OCI-LY7 (cell line): ENCODE measurements at regions not wholly inside any gene's neighbourhood (a gene's known extent, or its start where the extent isn't known, plus 50 kb on each side); places are given as distances from the start of the nearest gene placed in this dataset.

Experiments used
- BruUV-seq: library from RNA; stranded (reverse); fragments of 400-500 nt; replicated peaks from 2 replicates; lab custom pipeline; 2021; lab: Mats Ljungman, UMichigan
- CTCF ChIA-PET: fragments of 300-600 bp; sonication (Branson Sonifier 250); formaldehyde crosslinking; loops from one replicate; lab custom pipeline; 2022; ENCODE audit warnings: antibody characterized with exemption; ENCODE audit not compliant: unreplicated experiment; lab: Charles Lee
- POLR2A ChIA-PET: fragments of 300-600 bp; sonication (Branson Sonifier 250); formaldehyde crosslinking; loops from one replicate; lab custom pipeline; 2022; ENCODE audit warnings: antibody characterized with exemption; lab: Charles Lee
- DNase-seq: peaks from one replicate; pipeline ENCODE4 v3.0.0-alpha.2; 2015; ENCODE audit warnings: low spot score
- H2AFZ ChIP-seq: fragments of 200-600 bp; sonication (generic), shearing (Covaris generic); 2 replicates; pipeline ENCODE4 v1.6.1; 2014; ENCODE audit warnings: mild to moderate bottlenecking, antibody characterized with exemption, low read length, moderate library complexity
- H3K27ac ChIP-seq: fragments of 200-600 bp; sonication (generic); 2 replicates; pipeline ENCODE4 v1.5.1; 2014; ENCODE audit warnings: mixed run types, low read depth, mild to moderate bottlenecking, moderate library complexity, low read length, inconsistent platforms; ENCODE audit not compliant: poor library complexity, severe bottlenecking
- H3K36me3 ChIP-seq: fragments of 200-600 bp; sonication (generic); 2 replicates; pipeline ENCODE4 v1.6.1; 2014; ENCODE audit warnings: mild to moderate bottlenecking, antibody characterized with exemption, low read length, moderate library complexity, mixed read lengths; ENCODE audit not compliant: insufficient read depth
- H3K4me1 ChIP-seq: fragments of 200-600 bp; sonication (generic); 2 replicates; pipeline ENCODE4 v1.5.1; 2014; ENCODE audit warnings: mild to moderate bottlenecking, low read length; ENCODE audit not compliant: insufficient read depth, poor library complexity, severe bottlenecking
- H3K4me2 ChIP-seq: fragments of 200-600 bp; sonication (generic); 2 replicates; pipeline ENCODE4 v1.6.1; 2014; ENCODE audit warnings: mild to moderate bottlenecking, low read length
- H3K4me3 ChIP-seq: fragments of 200-600 bp; sonication (generic); 2 replicates; pipeline ENCODE4 v1.5.1; 2014; ENCODE audit warnings: mild to moderate bottlenecking, low read depth, low read length; ENCODE audit not compliant: poor library complexity, severe bottlenecking
- H3K79me2 ChIP-seq: fragments of 200-600 bp; sonication (generic); 2 replicates; pipeline ENCODE4 v1.6.1; 2016; ENCODE audit warnings: low read depth, mild to moderate bottlenecking, low read length, moderate library complexity, mixed read lengths; ENCODE audit not compliant: insufficient read depth
- H3K9me2 ChIP-seq: fragments of 200-600 bp; sonication (generic); 2 replicates; pipeline ENCODE4 v1.6.1; 2016; ENCODE audit warnings: mild to moderate bottlenecking, low read length, mixed read lengths; ENCODE audit not compliant: insufficient read depth
- H3K9me3 ChIP-seq: fragments of 200-600 bp; sonication (generic); 2 replicates; pipeline ENCODE4 v1.6.1; 2014; ENCODE audit warnings: mild to moderate bottlenecking, mixed run types, low read length, mixed read lengths
- H4K20me1 ChIP-seq: fragments of 200-600 bp; sonication (generic); 2 replicates; pipeline ENCODE4 v1.6.1; 2014; ENCODE audit warnings: mild to moderate bottlenecking, antibody characterized with exemption, low read length, moderate library complexity, mixed read lengths; ENCODE audit not compliant: insufficient read depth
- EZH2phosphoT487 ChIP-seq: fragments of 200-600 bp; sonication (generic); IDR thresholded peaks from 2 replicates; pipeline ENCODE4 v1.6.1; 2018; ENCODE audit warnings: low read depth, borderline replicate concordance, mild to moderate bottlenecking, mixed run types, antibody characterized with exemption, low read length, moderate library complexity, mixed read lengths
- intact Hi-C: fragments of 100-400 bp; cut with micrococcal nuclease; formaldehyde crosslinking; loops from one replicate; pipeline ENCODE4 v1.10.0; 2022; ENCODE audit not compliant: unreplicated experiment
- TF ChIP-seq, protein P1 (sequence below): fragments of 200-600 bp; sonication (generic); conservative IDR thresholded peaks from 2 replicates; pipeline ENCODE4 v1.5.1; 2014; ENCODE audit warnings: mild to moderate bottlenecking, antibody characterized with exemption, low read length, moderate library complexity, mixed read lengths

DNA sequence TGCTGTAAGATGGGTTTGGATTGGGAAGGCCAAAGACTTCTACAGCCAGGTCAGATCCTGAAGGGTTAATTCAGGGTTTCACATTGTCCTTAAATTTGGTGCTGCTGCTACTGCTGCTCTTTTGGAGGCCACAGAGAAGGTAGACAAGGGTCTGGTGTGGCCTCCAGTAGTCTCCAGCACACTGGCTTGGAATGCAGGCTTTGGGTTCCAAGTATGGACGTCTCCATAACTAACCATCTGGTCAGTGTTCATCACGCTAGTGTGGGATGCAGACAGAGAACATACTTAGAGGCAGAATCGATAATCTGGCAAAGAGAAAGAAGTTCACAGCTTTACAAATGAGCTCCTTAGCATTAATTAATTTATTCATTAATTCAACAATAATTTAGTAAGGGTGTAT lies 154.1 kb downstream of the ZBTB18 start:
- Histone ChIP-seq H3K4me2 (no peak overlapping the region), H3K4me1 (no peaks in the 10 kb centered on the region), H3K79me2 (no peaks in the 10 kb centered on the region), H3K27ac (no peak overlapping the region), H3K9me2 (no peaks in the 10 kb centered on the region), H4K20me1 (no peaks in the 10 kb centered on the region), H3K9me3 (no peaks in the 10 kb centered on the region), H3K36me3 (no peaks in the 10 kb centered on the region), H3K4me3 (no peak overlapping the region), H2AFZ (no peak overlapping the region)
- intact Hi-C loops, result no loop called here
- DNase-seq, result no peak
- CTCF ChIA-PET, result no interaction called here
- TF ChIP-seq, protein P1, sequence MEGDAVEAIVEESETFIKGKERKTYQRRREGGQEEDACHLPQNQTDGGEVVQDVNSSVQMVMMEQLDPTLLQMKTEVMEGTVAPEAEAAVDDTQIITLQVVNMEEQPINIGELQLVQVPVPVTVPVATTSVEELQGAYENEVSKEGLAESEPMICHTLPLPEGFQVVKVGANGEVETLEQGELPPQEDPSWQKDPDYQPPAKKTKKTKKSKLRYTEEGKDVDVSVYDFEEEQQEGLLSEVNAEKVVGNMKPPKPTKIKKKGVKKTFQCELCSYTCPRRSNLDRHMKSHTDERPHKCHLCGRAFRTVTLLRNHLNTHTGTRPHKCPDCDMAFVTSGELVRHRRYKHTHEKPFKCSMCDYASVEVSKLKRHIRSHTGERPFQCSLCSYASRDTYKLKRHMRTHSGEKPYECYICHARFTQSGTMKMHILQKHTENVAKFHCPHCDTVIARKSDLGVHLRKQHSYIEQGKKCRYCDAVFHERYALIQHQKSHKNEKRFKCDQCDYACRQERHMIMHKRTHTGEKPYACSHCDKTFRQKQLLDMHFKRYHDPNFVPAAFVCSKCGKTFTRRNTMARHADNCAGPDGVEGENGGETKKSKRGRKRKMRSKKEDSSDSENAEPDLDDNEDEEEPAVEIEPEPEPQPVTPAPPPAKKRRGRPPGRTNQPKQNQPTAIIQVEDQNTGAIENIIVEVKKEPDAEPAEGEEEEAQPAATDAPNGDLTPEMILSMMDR, result no peak
- no peak for TF ChIP-seq EZH2phosphoT487
- BruUV-seq, result no TSS peak
- POLR2A ChIA-PET, result interaction anchor here (0.6 to 0.7 kb wide), 2 partner anchors 68 to 177 kb away, joined by 3 to 4 read pairs; no protein-coding TSS in a partner anchor

DNA sequence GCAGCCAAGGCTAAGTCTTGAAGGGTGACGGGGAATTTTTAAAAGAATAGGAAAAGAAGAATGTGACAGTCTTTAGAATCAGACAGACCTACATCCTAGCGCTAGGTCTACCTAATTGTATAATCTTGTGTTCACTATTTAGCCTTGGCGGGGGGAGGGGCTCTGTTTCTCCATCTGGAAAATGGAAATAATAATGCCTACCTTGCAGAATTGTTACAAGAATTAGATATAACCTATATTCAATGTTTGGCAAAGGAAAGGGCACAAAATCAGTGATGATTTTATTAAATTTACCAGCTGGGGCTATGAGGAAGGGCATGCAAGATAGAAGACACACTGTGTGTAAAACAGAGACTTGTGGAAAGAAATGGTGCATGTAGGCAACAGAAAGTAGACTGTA lies 154.8 kb downstream of the ZBTB18 start:
- H3K79me2 ChIP-seq, result no peaks in the 10 kb centered on the region
- H3K4me1 ChIP-seq, result no peaks in the 10 kb centered on the region
- no peak overlapping the region for H3K27ac ChIP-seq
- H3K9me2 ChIP-seq, result no peaks in the 10 kb centered on the region
- H4K20me1 ChIP-seq, result no peaks in the 10 kb centered on the region
- no peak overlapping the region for H2AFZ ChIP-seq
- CTCF ChIA-PET, result no interaction called here
- intact Hi-C loops, result no loop called here
- H3K36me3 ChIP-seq, result no peaks in the 10 kb centered on the region
- no peak for DNase-seq
- POLR2A ChIA-PET, result interaction anchor here (0.6 to 0.7 kb wide), 2 partner anchors 67 to 176 kb away, joined by 3 to 4 read pairs; no protein-coding TSS in a partner anchor
- H3K9me3 ChIP-seq, result no peaks in the 10 kb centered on the region
- H3K4me2 ChIP-seq, result no peak overlapping the region
- TF ChIP-seq, protein P1, result no peak
- BruUV-seq, result no TSS peak
- H3K4me3 ChIP-seq, result no peak overlapping the region

DNA sequence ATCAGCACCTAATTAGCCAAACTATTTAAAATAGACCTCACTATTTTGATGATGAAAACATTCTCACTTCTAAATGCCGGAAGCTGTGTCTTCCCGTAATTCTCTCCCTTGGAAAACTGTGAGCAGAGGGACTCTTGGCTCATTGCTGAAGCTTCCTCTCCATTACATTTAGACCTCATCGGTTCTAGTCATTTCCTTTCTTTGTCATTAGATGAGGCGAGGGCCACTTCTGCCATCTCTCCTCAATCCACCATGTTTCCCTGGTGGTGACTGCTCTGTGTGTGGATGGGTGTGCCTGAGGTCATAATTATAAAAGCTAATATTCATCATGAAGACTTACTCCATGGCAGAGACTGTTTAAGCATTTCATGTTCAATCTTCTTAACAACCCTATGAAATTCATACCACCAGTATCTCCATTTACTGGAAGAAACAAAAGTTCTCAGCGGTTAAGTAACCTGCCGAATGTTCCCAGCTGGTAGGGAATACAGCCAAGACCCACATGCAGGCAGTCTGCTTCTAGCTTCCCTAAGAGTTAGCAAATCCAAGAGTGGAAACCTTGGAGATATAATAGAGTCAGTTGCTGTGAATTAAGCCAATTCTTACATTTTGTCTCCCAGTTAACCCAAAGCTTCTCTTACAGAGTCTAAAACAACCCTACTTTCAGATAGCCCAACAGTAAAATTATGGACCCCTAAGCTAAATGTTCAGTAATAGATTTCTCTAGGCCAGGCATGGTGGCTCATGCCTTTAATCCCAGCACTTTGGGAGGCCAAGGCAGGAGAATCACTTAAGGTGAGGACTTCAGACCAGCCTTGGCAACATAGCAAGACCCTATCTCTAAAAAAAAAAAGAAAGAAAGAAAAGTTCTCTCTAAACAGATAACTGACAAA lies 156.2 kb downstream of the ZBTB18 start:
- Histone ChIP-seq H3K9me3 (no peaks in the 10 kb centered on the region), H3K4me1 (no peaks in the 10 kb centered on the region), H3K4me3 (no peak overlapping the region), H3K79me2 (no peaks in the 10 kb centered on the region), H3K4me2 (no peak overlapping the region), H3K27ac (no peak overlapping the region), H4K20me1 (no peaks in the 10 kb centered on the region), H2AFZ (no peak overlapping the region), H3K9me2 (no peaks in the 10 kb centered on the region), H3K36me3 (no peaks in the 10 kb centered on the region)
- no TSS peak for BruUV-seq
- ChIA-PET CTCF (no interaction called here), POLR2A (interaction anchor here (0.5 to 0.6 kb wide), 3 partner anchors 14 to 1092 kb away, joined by 3 read pairs; no protein-coding TSS in a partner anchor)
- intact Hi-C loops, result no loop called here
- no peak for DNase-seq
- TF ChIP-seq EZH2phosphoT487, result no peak
- TF ChIP-seq, protein P1, result no peak
